AG09309 (cell line): ENCODE measurements at regions not wholly inside any gene's neighbourhood (a gene's known extent, or its start where the extent isn't known, plus 50 kb on each side); places are given as distances from the start of the nearest gene placed in this dataset.

Experiments used
- DNase-seq: peaks from one replicate; pipeline ENCODE4 v3.0.0-alpha.2; 2010; ENCODE audit warnings: low read depth
- H3K4me3 ChIP-seq: 2 replicates; pipeline ENCODE4 v1.5.1; 2011; ENCODE audit warnings: mild to moderate bottlenecking, low read depth, low read length, moderate library complexity; ENCODE audit not compliant: control insufficient read depth
- CTCF ChIP-seq: IDR thresholded peaks from 2 replicates; pipeline ENCODE4 v1.5.1; 2011; ENCODE audit warnings: mild to moderate bottlenecking, low read depth, low read length, inconsistent platforms; ENCODE audit not compliant: insufficient read depth, control insufficient read depth; ENCODE audit errors: missing control alignments

- no peak for DNase-seq
- no peak for TF ChIP-seq CTCF
- no peak overlapping the region for H3K4me3 ChIP-seq
Observed at GRCh38 chr3:643376-643775, 446.8 kb downstream of the CHL1 start.

GRCh38 chr3:655824-656223 is 437.0 kb upstream of the CNTN6 start:
- H3K4me3 ChIP-seq, result no peak overlapping the region
- TF ChIP-seq CTCF, result no peak
- no peak for DNase-seq

- no peak overlapping the region for H3K4me3 ChIP-seq
- TF ChIP-seq CTCF, result no peak
- DNase-seq, result no peak
Observed at GRCh38 chr3:661356-661755, 431.5 kb upstream of the CNTN6 start.

- DNase-seq, result no peak
- no peak overlapping the region for H3K4me3 ChIP-seq
- TF ChIP-seq CTCF, result no peak
Observed at GRCh38 chr3:674116-674515, 418.7 kb upstream of the CNTN6 start.

GRCh38 chr3:675846-676245 is 417.0 kb upstream of the CNTN6 start:
- no peak for TF ChIP-seq CTCF

GRCh38 chr3:683770-684169 is 409.1 kb upstream of the CNTN6 start:
- no peak for TF ChIP-seq CTCF
- no peak overlapping the region for H3K4me3 ChIP-seq
- DNase-seq, result no peak

More at GRCh38 chr3:675846-676245, 417.0 kb upstream of the CNTN6 start:
- no peak for DNase-seq
- no peak overlapping the region for H3K4me3 ChIP-seq

- H3K4me3 ChIP-seq, result no peak overlapping the region
- TF ChIP-seq CTCF, result no peak
- DNase-seq, result no peak
Observed at GRCh38 chr3:690770-691169, 402.1 kb upstream of the CNTN6 start.
